ENCODE measurements at regions not wholly inside any gene's neighbourhood (a gene's known extent, or its start where the extent isn't known, plus 50 kb on each side); places are given as distances from the start of the nearest gene placed in this dataset.
A peak's percentile ranks its signal among the peaks of the same experiment; 100 is the strongest.

DNA sequence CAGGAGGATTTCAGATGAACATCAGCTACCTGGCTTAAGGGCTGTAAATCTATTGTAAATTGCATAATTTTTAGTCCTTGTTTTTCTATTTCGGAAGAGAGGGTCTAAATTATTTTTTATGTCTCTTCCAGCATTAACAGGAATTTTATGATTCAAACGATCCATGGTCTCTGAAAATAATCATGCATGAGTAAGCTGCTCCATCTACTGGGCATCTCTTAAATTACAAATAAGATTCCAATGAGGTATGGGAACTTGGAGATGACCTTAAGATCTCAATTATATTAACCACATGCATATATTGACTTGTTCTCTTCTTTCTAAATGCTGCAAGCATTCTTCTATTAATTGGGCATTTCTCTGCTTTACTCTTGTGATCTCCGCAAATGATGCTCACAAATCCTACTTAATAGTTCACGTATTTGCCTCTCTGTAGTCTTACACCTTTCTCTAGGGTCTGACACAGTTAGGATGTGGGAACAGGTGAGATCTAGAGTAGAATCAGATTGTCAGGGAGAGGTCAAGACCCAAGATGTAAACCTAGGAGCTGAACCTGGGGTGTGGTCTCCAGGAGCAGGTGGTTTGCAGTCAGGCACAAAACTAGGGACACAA is 86.9 kb downstream of the NUDT12 start:
- TF ChIP-seq CTCF (IDR thresholded peaks at IDR 0.05; ENCODE audit: insufficient read depth, low read length, poor library complexity, severe bottlenecking) (peak; percentile 24), EZH2phosphoT487 (conservative IDR thresholded peaks at IDR 0.05; ENCODE audit: low read length) (no peak)

Data from SU-DHL-6 (cell line).